Astrocyte (in vitro differentiated cells and primary cell): ENCODE measurements at regions not wholly inside any gene's neighbourhood (a gene's known extent, or its start where the extent isn't known, plus 50 kb on each side); places are given as distances from the start of the nearest gene placed in this dataset.
A peak's percentile ranks its signal among the peaks of the same experiment; 100 is the strongest.

Experiments
- DNase-seq: peaks from one replicate; pipeline ENCODE4 v3.0.0-alpha.2; 2010; ENCODE audit warnings: low read depth
- FAIRE-seq: peaks from 2 replicates; lab custom pipeline; 2011; peaks lifted over from hg19 to GRCh38; lab: Jason Lieb, UNC
- H2AFZ ChIP-seq: 2 replicates; pipeline ENCODE4 v1.6.0; 2012; ENCODE audit warnings: low read depth, low read length, inconsistent platforms
- H3K27ac ChIP-seq: 2 replicates; pipeline ENCODE4 v1.5.1; 2011; ENCODE audit warnings: low read depth, low read length, inconsistent platforms
- H3K27me3 ChIP-seq: 2 replicates; pipeline ENCODE4 v1.6.0; 2011; ENCODE audit warnings: low read length, inconsistent platforms; ENCODE audit not compliant: insufficient read depth
- H3K36me3 ChIP-seq: 2 replicates; pipeline ENCODE4 v1.5.1; 2011; ENCODE audit warnings: low read length, inconsistent platforms; ENCODE audit not compliant: insufficient read depth
- H3K4me1 ChIP-seq: 2 replicates; pipeline ENCODE4 v1.5.1; 2011; ENCODE audit warnings: low read length, inconsistent platforms; ENCODE audit not compliant: insufficient read depth
- H3K4me2 ChIP-seq: 2 replicates; pipeline ENCODE4 v1.6.0; 2012; ENCODE audit warnings: low read length, inconsistent platforms
- H3K4me3 ChIP-seq: 2 replicates; pipeline ENCODE4 v1.5.1; 2011; ENCODE audit warnings: low read depth, mild to moderate bottlenecking, low read length, inconsistent platforms; ENCODE audit not compliant: insufficient read depth
- H3K79me2 ChIP-seq: 2 replicates; pipeline ENCODE4 v1.6.0; 2012; ENCODE audit warnings: mild to moderate bottlenecking, low read length, inconsistent platforms; ENCODE audit not compliant: insufficient read depth
- H3K9ac ChIP-seq: 2 replicates; pipeline ENCODE4 v1.6.0; 2012; ENCODE audit warnings: mild to moderate bottlenecking, low read length, inconsistent platforms
- H3K9me3 ChIP-seq: 2 replicates; pipeline ENCODE4 v1.5.1; 2012; ENCODE audit warnings: low read depth, mild to moderate bottlenecking, low read length, inconsistent platforms; ENCODE audit not compliant: insufficient read depth
- H4K20me1 ChIP-seq: 2 replicates; pipeline ENCODE4 v1.6.0; 2012; ENCODE audit warnings: low read length, inconsistent platforms; ENCODE audit not compliant: insufficient read depth
- H3K27ac Mint-ChIP-seq: one replicate; pipeline ENCODE4 v1.8.0; 2021; ENCODE audit warnings: mild to moderate bottlenecking, mixed read lengths; ENCODE audit not compliant: unreplicated experiment
- H3K27me3 Mint-ChIP-seq: one replicate; pipeline ENCODE4 v1.8.0; 2021; ENCODE audit warnings: low read depth, mixed read lengths; ENCODE audit not compliant: unreplicated experiment
- H3K36me3 Mint-ChIP-seq: one replicate; pipeline ENCODE4 v1.8.0; 2021; ENCODE audit warnings: low read depth, mixed read lengths; ENCODE audit not compliant: unreplicated experiment
- H3K4me1 Mint-ChIP-seq: one replicate; pipeline ENCODE4 v1.8.0; 2021; ENCODE audit warnings: low read depth, mixed read lengths; ENCODE audit not compliant: unreplicated experiment
- H3K4me3 Mint-ChIP-seq: one replicate; pipeline ENCODE4 v1.8.0; 2021; ENCODE audit warnings: mild to moderate bottlenecking, moderate library complexity, mixed read lengths; ENCODE audit not compliant: unreplicated experiment
- H3K9me3 Mint-ChIP-seq: one replicate; pipeline ENCODE4 v1.8.0; 2021; ENCODE audit warnings: mild to moderate bottlenecking, mixed read lengths; ENCODE audit not compliant: unreplicated experiment
- EZH2 ChIP-seq: IDR thresholded peaks from 2 replicates; pipeline ENCODE4 v1.6.1; 2012; ENCODE audit warnings: mild to moderate bottlenecking, low read length, inconsistent platforms; ENCODE audit not compliant: insufficient read depth
- TF ChIP-seq, protein P1 (sequence below): IDR thresholded peaks from 2 replicates; pipeline ENCODE4 v1.5.1; 2011; ENCODE audit warnings: low read depth, mild to moderate bottlenecking, inconsistent platforms, low read length, moderate library complexity; ENCODE audit not compliant: insufficient read depth

DNA sequence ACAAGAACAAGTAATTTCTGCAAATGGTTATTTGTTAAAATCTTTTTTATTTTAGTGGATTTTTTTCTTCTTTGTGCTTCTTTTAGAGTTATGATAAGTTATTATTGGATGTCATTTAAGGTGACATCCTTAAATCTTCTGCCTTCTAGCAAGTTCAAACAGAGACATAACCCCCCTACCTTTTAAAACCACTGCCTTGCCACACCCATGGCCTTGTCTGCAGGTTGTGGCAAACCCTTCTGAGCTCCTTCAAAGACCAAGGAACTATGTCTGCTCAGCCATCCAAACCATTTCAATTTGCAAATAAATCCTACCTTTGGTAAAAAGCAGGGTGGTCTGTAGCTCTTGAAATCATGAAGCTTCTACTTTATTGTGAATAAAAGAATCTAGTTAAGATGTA is 241.6 kb downstream of the FAM76B start:
- H3K4me3 Mint-ChIP-seq: no peak overlapping the region
- peak; percentile 37 for FAIRE-seq

DNA sequence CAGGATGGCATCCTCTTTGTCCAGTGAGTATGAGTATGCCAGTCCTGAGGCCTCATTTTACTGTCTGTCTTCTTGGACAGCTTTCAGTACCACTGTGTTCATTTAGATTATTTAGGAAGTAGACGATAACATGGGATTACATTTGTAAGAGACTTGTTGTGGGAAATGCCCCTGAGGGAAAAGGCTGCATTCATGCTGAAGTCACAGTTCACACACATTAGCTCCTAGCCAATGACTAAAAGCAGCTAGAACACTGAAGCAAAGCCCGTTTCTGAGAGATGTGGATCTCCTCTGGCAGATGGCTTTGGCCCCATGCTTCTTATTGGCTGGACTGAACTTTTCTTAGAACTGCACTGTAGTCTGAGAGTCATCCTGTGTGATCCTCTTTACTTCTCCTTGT is 242.4 kb downstream of the FAM76B start:
- H4K20me1 ChIP-seq: no peaks in the 10 kb centered on the region
- DNase-seq: no peak
- Mint-ChIP-seq H3K4me3 (no peak overlapping the region), H3K36me3 (no peaks in the 10 kb centered on the region), H3K4me1 (peaks cover 14% of the 10 kb centered on the region), H3K27me3 (no peaks in the 10 kb centered on the region), H3K9me3 (no peaks in the 10 kb centered on the region), H3K27ac (no peak overlapping the region)
- no peaks in the 10 kb centered on the region for H3K27me3 ChIP-seq
- TF ChIP-seq, protein P1, sequence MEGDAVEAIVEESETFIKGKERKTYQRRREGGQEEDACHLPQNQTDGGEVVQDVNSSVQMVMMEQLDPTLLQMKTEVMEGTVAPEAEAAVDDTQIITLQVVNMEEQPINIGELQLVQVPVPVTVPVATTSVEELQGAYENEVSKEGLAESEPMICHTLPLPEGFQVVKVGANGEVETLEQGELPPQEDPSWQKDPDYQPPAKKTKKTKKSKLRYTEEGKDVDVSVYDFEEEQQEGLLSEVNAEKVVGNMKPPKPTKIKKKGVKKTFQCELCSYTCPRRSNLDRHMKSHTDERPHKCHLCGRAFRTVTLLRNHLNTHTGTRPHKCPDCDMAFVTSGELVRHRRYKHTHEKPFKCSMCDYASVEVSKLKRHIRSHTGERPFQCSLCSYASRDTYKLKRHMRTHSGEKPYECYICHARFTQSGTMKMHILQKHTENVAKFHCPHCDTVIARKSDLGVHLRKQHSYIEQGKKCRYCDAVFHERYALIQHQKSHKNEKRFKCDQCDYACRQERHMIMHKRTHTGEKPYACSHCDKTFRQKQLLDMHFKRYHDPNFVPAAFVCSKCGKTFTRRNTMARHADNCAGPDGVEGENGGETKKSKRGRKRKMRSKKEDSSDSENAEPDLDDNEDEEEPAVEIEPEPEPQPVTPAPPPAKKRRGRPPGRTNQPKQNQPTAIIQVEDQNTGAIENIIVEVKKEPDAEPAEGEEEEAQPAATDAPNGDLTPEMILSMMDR: no peak
- no peak for TF ChIP-seq EZH2
- FAIRE-seq: no peak
- no peaks in the 10 kb centered on the region for H3K79me2 ChIP-seq
- H3K9me3 ChIP-seq: no peaks in the 10 kb centered on the region
- H2AFZ ChIP-seq: no peak overlapping the region
- H3K36me3 ChIP-seq: no peaks in the 10 kb centered on the region
- H3K4me1 ChIP-seq: peaks cover 6% of the 10 kb centered on the region
- H3K9ac ChIP-seq: no peak overlapping the region
- H3K4me3 ChIP-seq: no peak overlapping the region
- H3K27ac ChIP-seq: no peak overlapping the region
- H3K4me2 ChIP-seq: no peak overlapping the region

More for the DNA sequence above, 241.6 kb downstream of the FAM76B start:
- Histone ChIP-seq H3K4me1 (peaks cover 6% of the 10 kb centered on the region), H2AFZ (no peak overlapping the region), H3K4me2 (no peak overlapping the region), H3K27me3 (no peaks in the 10 kb centered on the region), H4K20me1 (no peaks in the 10 kb centered on the region), H3K4me3 (no peak overlapping the region), H3K36me3 (no peaks in the 10 kb centered on the region), H3K9ac (no peak overlapping the region), H3K9me3 (no peaks in the 10 kb centered on the region), H3K27ac (no peak overlapping the region), H3K79me2 (no peaks in the 10 kb centered on the region)
- TF ChIP-seq EZH2: no peak
- TF ChIP-seq, protein P1: no peak
- Mint-ChIP-seq H3K27me3 (no peaks in the 10 kb centered on the region), H3K36me3 (no peaks in the 10 kb centered on the region), H3K27ac (no peak overlapping the region), H3K4me1 (peaks cover 14% of the 10 kb centered on the region), H3K9me3 (no peaks in the 10 kb centered on the region)
- DNase-seq: no peak

DNA sequence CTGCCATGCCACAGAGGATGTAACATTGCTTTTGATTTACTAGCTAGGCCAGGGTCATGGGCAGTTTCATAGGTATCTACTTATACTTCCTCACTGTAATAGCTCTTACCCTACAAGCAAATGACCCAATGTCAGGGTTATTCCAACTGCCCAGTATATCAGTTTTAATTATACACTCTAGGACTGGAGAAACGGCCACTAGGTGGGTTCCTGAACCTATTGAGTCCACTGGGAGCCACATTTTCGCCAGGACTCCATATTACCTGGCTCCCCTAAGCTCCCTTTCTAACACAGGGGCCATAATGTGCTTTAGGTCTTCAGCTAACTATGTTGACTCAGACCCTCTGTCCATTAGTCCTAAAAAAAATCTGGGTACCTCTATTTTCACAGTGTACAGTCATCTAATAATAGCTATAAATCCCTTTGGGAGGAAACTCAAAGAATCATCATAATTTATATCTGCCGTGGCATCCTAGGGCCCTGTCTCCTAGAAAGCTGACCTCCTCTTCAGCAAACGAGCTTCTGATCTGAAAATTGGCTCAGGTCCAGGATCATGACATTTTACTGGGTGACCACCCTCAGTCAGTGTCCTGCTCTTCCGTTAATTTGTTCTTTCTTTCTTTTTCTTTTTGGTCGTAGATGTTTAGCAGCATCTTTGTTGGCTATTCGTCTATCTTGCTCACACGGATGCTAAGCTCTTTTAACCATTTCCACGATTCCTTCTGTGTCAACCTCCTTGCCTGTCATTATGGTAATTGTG is 244.3 kb downstream of the FAM76B start:
- Histone ChIP-seq H3K4me2 (no peak overlapping the region), H3K4me1 (peaks cover 6% of the 10 kb centered on the region), H3K27me3 (no peaks in the 10 kb centered on the region), H3K9ac (no peak overlapping the region), H3K36me3 (no peaks in the 10 kb centered on the region), H2AFZ (no peak overlapping the region), H3K4me3 (no peak overlapping the region), H4K20me1 (no peaks in the 10 kb centered on the region), H3K27ac (no peak overlapping the region), H3K79me2 (no peaks in the 10 kb centered on the region), H3K9me3 (no peaks in the 10 kb centered on the region)
- TF ChIP-seq EZH2: no peak
- TF ChIP-seq, protein P1: no peak
- H3K27ac Mint-ChIP-seq: no peak overlapping the region
- peaks cover 6% of the 10 kb centered on the region for H3K27me3 Mint-ChIP-seq
- H3K36me3 Mint-ChIP-seq: no peaks in the 10 kb centered on the region
- no peak overlapping the region for H3K4me3 Mint-ChIP-seq
- peaks cover 14% of the 10 kb centered on the region for H3K4me1 Mint-ChIP-seq
- FAIRE-seq (no peak), DNase-seq (no peak)
- H3K9me3 Mint-ChIP-seq: no peaks in the 10 kb centered on the region
